Keratinocyte (primary cell): ENCODE measurements at regions not wholly inside any gene's neighbourhood (a gene's known extent, or its start where the extent isn't known, plus 50 kb on each side); places are given as distances from the start of the nearest gene placed in this dataset.

Experiments used
- DNase-seq: peaks from one replicate; pipeline ENCODE4 v3.0.0-alpha.2; 2011; ENCODE audit warnings: low read depth, missing footprints, low spot score
- FAIRE-seq: peaks from 2 replicates; lab custom pipeline; 2011; peaks lifted over from hg19 to GRCh38; lab: Jason Lieb, UNC
- H2AFZ ChIP-seq: 2 replicates; pipeline ENCODE4 v1.6.0; 2012; ENCODE audit warnings: low read length, control low read depth, inconsistent platforms; ENCODE audit not compliant: control insufficient read depth
- H3K27ac ChIP-seq: 2 replicates; pipeline ENCODE4 v1.5.1; 2011; ENCODE audit warnings: low read length; ENCODE audit not compliant: control insufficient read depth, insufficient read depth
- H3K27me3 ChIP-seq: 3 replicates; pipeline ENCODE4 v1.6.0; 2011; ENCODE audit warnings: low read length; ENCODE audit not compliant: control insufficient read depth, insufficient read depth; ENCODE audit errors: extremely low read depth
- H3K36me3 ChIP-seq, 2 experiments: 2 replicates in 1 of 2; 3 replicates in 1 of 2; pipeline ENCODE4 v1.5.1; 2011; ENCODE audit warnings: low read length in 2 of 2, mild to moderate bottlenecking in 1 of 2; ENCODE audit not compliant: control insufficient read depth in 2 of 2, insufficient read depth in 2 of 2; ENCODE audit errors: extremely low read depth in 1 of 2
- H3K4me1 ChIP-seq: 3 replicates; pipeline ENCODE4 v1.5.1; 2011; ENCODE audit warnings: low read length; ENCODE audit not compliant: control insufficient read depth, insufficient read depth; ENCODE audit errors: extremely low read depth
- H3K4me2 ChIP-seq: 3 replicates; pipeline ENCODE4 v1.6.0; 2011; ENCODE audit warnings: low read depth, low read length; ENCODE audit not compliant: control insufficient read depth, insufficient read depth; ENCODE audit errors: extremely low read depth
- H3K4me3 ChIP-seq, 3 experiments: fragments of 200-600 bp in 1 of 3; sonication (generic) in 1 of 3; 2 replicates in 2 of 3; 3 replicates in 1 of 3; pipeline ENCODE4 v1.5.1; 2011 to 2016; ENCODE audit warnings: low read length in 3 of 3, mild to moderate bottlenecking in 3 of 3, control low read depth in 2 of 3, inconsistent platforms in 1 of 3, low read depth in 1 of 3, mixed read lengths in 1 of 3, mixed run types in 1 of 3, moderate library complexity in 1 of 3; ENCODE audit not compliant: control insufficient read depth in 2 of 3, insufficient read depth in 2 of 3; ENCODE audit errors: extremely low read depth in 1 of 3
- H3K79me2 ChIP-seq: 2 replicates; pipeline ENCODE4 v1.6.0; 2012; ENCODE audit warnings: low read length; ENCODE audit not compliant: control insufficient read depth, insufficient read depth
- H3K9ac ChIP-seq: 3 replicates; pipeline ENCODE4 v1.6.0; 2011; ENCODE audit warnings: low read length; ENCODE audit not compliant: control insufficient read depth, insufficient read depth; ENCODE audit errors: extremely low read depth
- H3K9me1 ChIP-seq: 3 replicates; pipeline ENCODE4 v1.6.0; 2011; ENCODE audit warnings: low read length; ENCODE audit not compliant: control insufficient read depth, insufficient read depth; ENCODE audit errors: extremely low read depth
- H3K9me3 ChIP-seq: 2 replicates; pipeline ENCODE4 v1.5.1; 2012; ENCODE audit warnings: low read depth, low read length; ENCODE audit not compliant: control insufficient read depth
- H4K20me1 ChIP-seq: 3 replicates; pipeline ENCODE4 v1.6.0; 2011; ENCODE audit warnings: low read length; ENCODE audit not compliant: control insufficient read depth, insufficient read depth; ENCODE audit errors: extremely low read depth
- CTCF ChIP-seq, 3 experiments: IDR thresholded peaks in 1 of 3; conservative IDR thresholded peaks in 1 of 3; optimal IDR thresholded peaks in 1 of 3; 2 replicates in 2 of 3; 3 replicates in 1 of 3; pipeline versions ENCODE3 to v1.5.1; 2011; ENCODE audit warnings: low read length in 3 of 3, mild to moderate bottlenecking in 3 of 3, moderate library complexity in 2 of 3, control low read depth in 1 of 3, inconsistent platforms in 1 of 3; ENCODE audit not compliant: insufficient read depth in 2 of 3; ENCODE audit errors: extremely low read depth in 1 of 3
- EZH2 ChIP-seq: IDR thresholded peaks from one replicate; pipeline ENCODE4 v1.6.1; 2012; ENCODE audit warnings: inconsistent platforms, mild to moderate bottlenecking, low read length, moderate library complexity
- dilution Hi-C: fragments of 300-500 bp; cut with MboI; formaldehyde crosslinking; loops from one replicate; pipeline ENCODE4 v1.7.0; 2020; ENCODE audit warnings: low sequenced_read_pairs; ENCODE audit not compliant: extremely low pct_ligation_motif_present

GRCh38 chr11:95507794-95508193 is 276.8 kb upstream of the SESN3 start:
- Histone ChIP-seq H3K4me3 (no peak overlapping the region), H3K79me2 (no peaks in the 10 kb centered on the region), H3K4me2 (no peak overlapping the region), H3K27me3 (no peaks in the 10 kb centered on the region), H3K9me3 (no peaks in the 10 kb centered on the region), H3K9ac (no peak overlapping the region), H3K9me1 (no peaks in the 10 kb centered on the region), H3K27ac (no peak overlapping the region), H2AFZ (no peak overlapping the region), H3K36me3 (no peaks in the 10 kb centered on the region), H3K4me1 (peaks cover 24% of the 10 kb centered on the region), H4K20me1 (no peaks in the 10 kb centered on the region)
- DNase-seq, result no peak
- TF ChIP-seq EZH2, result no peak
- peak; percentile 7 to 32 (median 22) for TF ChIP-seq CTCF (optimal IDR thresholded peaks at IDR 0.05 in 1 of 3, IDR thresholded peaks at IDR 0.05 in 1 of 3, conservative IDR thresholded peaks at IDR 0.05 in 1 of 3; ENCODE audit: extremely low read depth in 1 of 3, insufficient read depth in 2 of 3, low read length in 3 of 3)
- FAIRE-seq, result no peak
- dilution Hi-C loops, result no loop called here

GRCh38 chr11:95506777-95507176 is 275.8 kb upstream of the SESN3 start:
- no peaks in the 10 kb centered on the region for H3K27me3 ChIP-seq
- TF ChIP-seq CTCF (optimal IDR thresholded peaks at IDR 0.05 in 1 of 3, IDR thresholded peaks at IDR 0.05 in 1 of 3, conservative IDR thresholded peaks at IDR 0.05 in 1 of 3; ENCODE audit: extremely low read depth in 1 of 3, insufficient read depth in 2 of 3, low read length in 3 of 3), result no peak
- TF ChIP-seq EZH2, result no peak
- no peaks in the 10 kb centered on the region for H3K9me1 ChIP-seq
- H3K4me1 ChIP-seq, result peaks cover 14% of the 10 kb centered on the region
- H3K27ac ChIP-seq, result no peak overlapping the region
- H2AFZ ChIP-seq, result no peak overlapping the region
- H3K36me3 ChIP-seq, result no peaks in the 10 kb centered on the region
- dilution Hi-C loops, result no loop called here
- H3K9me3 ChIP-seq, result no peaks in the 10 kb centered on the region
- H3K9ac ChIP-seq, result no peak overlapping the region
- peak overlapping the region; percentile 1 for H3K4me2 ChIP-seq
- H3K79me2 ChIP-seq, result no peaks in the 10 kb centered on the region
- no peak overlapping the region for H3K4me3 ChIP-seq
- no peaks in the 10 kb centered on the region for H4K20me1 ChIP-seq
- FAIRE-seq (peak; percentile 79), DNase-seq (no peak)
